ENCODE measurements at regions not wholly inside any gene's neighbourhood (a gene's known extent, or its start where the extent isn't known, plus 50 kb on each side); places are given as distances from the start of the nearest gene placed in this dataset.
"Not testable (repeated sequence)": the region's sequence is repeated elsewhere in the genome, so short reads cannot be mapped to it uniquely, and the experiment has no call there.

DNA sequence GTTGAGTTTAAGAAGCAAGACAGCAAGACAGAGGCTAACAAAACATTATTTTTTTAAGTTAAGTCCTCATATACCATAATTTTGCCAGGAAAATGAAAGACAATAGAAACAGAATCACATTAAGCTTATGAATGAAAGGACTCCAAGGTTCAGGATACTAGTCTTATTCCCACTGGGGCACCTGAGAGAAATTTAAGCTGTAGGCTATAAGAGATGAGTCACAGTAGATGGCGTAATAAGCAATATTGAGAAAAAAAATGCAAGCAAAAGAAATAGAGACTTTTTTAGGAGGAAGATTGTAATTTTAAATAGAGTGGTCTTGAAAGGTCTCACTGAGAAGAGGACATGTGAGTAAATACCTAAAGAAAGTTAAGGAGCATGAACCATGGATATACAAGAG, 57.1 kb upstream of the KIF2B start:
- Histone ChIP-seq H3K4me1 (ENCODE audit: control insufficient read depth, insufficient read depth, low read length) (no peaks in the 10 kb centered on the region), H3K9ac (ENCODE audit: low read length) (no peak overlapping the region), H3K27me3 (replicated peaks; ENCODE audit: control insufficient read depth, insufficient read depth, low read length) (no peaks in the 10 kb centered on the region), H3K4me3 (ENCODE audit: low read length) (no peak overlapping the region), H3K9me3 (ENCODE audit: control insufficient read depth, low read length) (no peaks in the 10 kb centered on the region), H3K36me3 (ENCODE audit: control insufficient read depth, insufficient read depth, low read length, severe bottlenecking) (no peaks in the 10 kb centered on the region)
- no peak for DNase-seq (ENCODE audit: low read depth)

- DNase-seq (ENCODE audit: low read depth), result no peak
- no peaks in the 10 kb centered on the region for H3K4me1 ChIP-seq (ENCODE audit: control insufficient read depth, insufficient read depth, low read length)
- no peaks in the 10 kb centered on the region for H3K36me3 ChIP-seq (ENCODE audit: control insufficient read depth, insufficient read depth, low read length, severe bottlenecking)
- no peak overlapping the region for H3K9ac ChIP-seq (ENCODE audit: low read length)
- H3K27me3 ChIP-seq (replicated peaks; ENCODE audit: control insufficient read depth, insufficient read depth, low read length), result no peaks in the 10 kb centered on the region
- H3K4me3 ChIP-seq (ENCODE audit: low read length), result no peak overlapping the region
- H3K9me3 ChIP-seq (ENCODE audit: control insufficient read depth, low read length), result no peaks in the 10 kb centered on the region
Observed at GRCh38 chr17:53765129-53765528, 57.6 kb upstream of the KIF2B start.

GRCh38 chr17:53757559-53757958, 65.2 kb upstream of the KIF2B start:
- Histone ChIP-seq H3K9ac (ENCODE audit: low read length) (no peak overlapping the region), H3K27me3 (replicated peaks; ENCODE audit: control insufficient read depth, insufficient read depth, low read length) (no peaks in the 10 kb centered on the region), H3K9me3 (ENCODE audit: control insufficient read depth, low read length) (peaks cover 3% of the 10 kb centered on the region), H3K4me3 (ENCODE audit: low read length) (no peak overlapping the region), H3K36me3 (ENCODE audit: control insufficient read depth, insufficient read depth, low read length, severe bottlenecking) (no peaks in the 10 kb centered on the region), H3K4me1 (ENCODE audit: control insufficient read depth, insufficient read depth, low read length) (no peaks in the 10 kb centered on the region)
- DNase-seq (ENCODE audit: low read depth), result no peak

DNA sequence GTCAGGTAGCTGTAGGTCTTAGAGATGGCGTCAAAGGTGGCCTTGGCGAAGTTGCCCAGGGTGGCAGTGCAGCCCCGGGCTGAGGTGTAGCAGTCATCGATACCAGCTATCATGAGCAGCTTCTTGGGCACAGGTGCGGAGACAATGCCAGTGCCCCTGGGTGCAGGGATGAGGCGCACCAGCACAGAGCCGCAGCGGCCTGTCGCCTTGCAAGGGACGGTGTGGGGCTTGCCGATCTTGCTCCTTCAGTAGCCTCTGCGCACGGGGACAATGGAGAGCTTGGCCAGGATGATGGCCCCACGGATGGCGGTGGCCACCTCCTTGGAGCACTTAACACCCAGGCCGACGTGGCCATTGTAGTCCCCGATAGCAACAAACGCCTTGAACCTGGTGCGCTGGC, 65.6 kb upstream of the KIF2B start:
- not testable (repeated sequence) for H3K9ac ChIP-seq (ENCODE audit: low read length); H3K4me3 ChIP-seq (ENCODE audit: low read length); H3K4me1 ChIP-seq (ENCODE audit: control insufficient read depth, insufficient read depth, low read length); DNase-seq (ENCODE audit: low read depth); H3K36me3 ChIP-seq (ENCODE audit: control insufficient read depth, insufficient read depth, low read length, severe bottlenecking); H3K9me3 ChIP-seq (ENCODE audit: control insufficient read depth, low read length); H3K27me3 ChIP-seq (replicated peaks; ENCODE audit: control insufficient read depth, insufficient read depth, low read length)

DNA sequence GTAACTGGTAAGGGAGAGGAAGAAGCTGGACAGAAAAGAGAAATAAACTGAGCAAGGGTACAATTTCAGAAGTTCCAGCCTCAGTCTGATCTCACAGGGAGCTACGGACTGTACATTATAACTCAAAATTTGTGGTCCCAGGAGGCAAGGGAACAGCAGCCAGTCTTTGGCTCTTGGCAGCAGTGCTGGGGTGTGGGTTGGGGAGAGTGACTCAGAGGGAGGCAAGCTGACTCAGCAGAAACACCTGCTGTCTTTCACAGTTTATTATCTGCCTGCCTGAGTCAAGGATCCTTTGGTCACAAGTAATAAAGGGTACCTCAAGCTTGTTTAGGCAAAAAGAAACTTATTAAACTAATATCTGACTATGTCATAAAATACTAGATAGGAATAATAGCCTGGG, 73.5 kb upstream of the KIF2B start:
- Histone ChIP-seq H3K9me3 (ENCODE audit: control insufficient read depth, low read length) (peaks cover 2% of the 10 kb centered on the region), H3K4me3 (ENCODE audit: low read length) (no peak overlapping the region), H3K36me3 (ENCODE audit: control insufficient read depth, insufficient read depth, low read length, severe bottlenecking) (no peaks in the 10 kb centered on the region), H3K9ac (ENCODE audit: low read length) (no peak overlapping the region), H3K27me3 (replicated peaks; ENCODE audit: control insufficient read depth, insufficient read depth, low read length) (no peaks in the 10 kb centered on the region), H3K4me1 (ENCODE audit: control insufficient read depth, insufficient read depth, low read length) (no peaks in the 10 kb centered on the region)
- no peak for DNase-seq (ENCODE audit: low read depth)

DNA sequence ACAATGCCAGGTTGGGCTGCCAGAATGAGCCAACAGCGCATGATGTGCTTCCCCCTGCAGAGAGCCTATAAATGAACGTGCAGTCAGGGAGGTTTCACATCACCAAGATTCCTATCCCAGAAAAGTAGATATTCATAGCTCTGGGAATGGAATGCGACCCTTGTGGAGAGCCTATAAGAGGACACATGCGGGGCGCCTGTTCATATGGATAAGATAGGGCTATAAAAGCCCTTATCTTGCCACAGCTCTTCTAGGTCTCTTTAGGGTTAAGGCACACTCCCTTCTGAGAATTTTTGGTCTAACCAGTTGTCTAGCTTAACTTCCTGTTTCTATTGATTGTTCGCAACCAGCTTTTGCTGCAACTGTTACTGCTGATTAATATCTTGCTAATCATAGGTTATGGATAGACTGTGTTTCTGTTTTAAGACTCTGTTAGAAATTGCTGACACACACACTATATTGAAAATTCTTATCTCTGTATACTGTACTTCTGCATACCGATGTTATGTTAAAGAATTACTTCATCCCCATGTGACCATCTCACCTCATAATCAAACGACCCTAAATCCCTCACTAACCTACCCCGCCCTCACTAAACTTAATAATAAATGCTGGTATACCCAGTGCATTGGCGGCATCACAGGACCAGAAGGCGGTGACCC, 74.4 kb upstream of the KIF2B start:
- not testable (repeated sequence) for DNase-seq (ENCODE audit: low read depth); H3K27me3 ChIP-seq (replicated peaks; ENCODE audit: control insufficient read depth, insufficient read depth, low read length); H3K36me3 ChIP-seq (ENCODE audit: control insufficient read depth, insufficient read depth, low read length, severe bottlenecking); H3K9me3 ChIP-seq (ENCODE audit: control insufficient read depth, low read length); H3K9ac ChIP-seq (ENCODE audit: low read length); H3K4me1 ChIP-seq (ENCODE audit: control insufficient read depth, insufficient read depth, low read length); H3K4me3 ChIP-seq (ENCODE audit: low read length)

- Histone ChIP-seq H3K4me1 (ENCODE audit: control insufficient read depth, insufficient read depth, low read length) (no peaks in the 10 kb centered on the region), H3K9ac (ENCODE audit: low read length) (no peak overlapping the region), H3K4me3 (ENCODE audit: low read length) (no peak overlapping the region), H3K9me3 (ENCODE audit: control insufficient read depth, low read length) (no peaks in the 10 kb centered on the region), H3K36me3 (ENCODE audit: control insufficient read depth, insufficient read depth, low read length, severe bottlenecking) (no peaks in the 10 kb centered on the region), H3K27me3 (replicated peaks; ENCODE audit: control insufficient read depth, insufficient read depth, low read length) (no peaks in the 10 kb centered on the region)
- DNase-seq (ENCODE audit: low read depth), result no peak
Observed at GRCh38 chr17:53740312-53740711, 82.4 kb upstream of the KIF2B start.

DNA sequence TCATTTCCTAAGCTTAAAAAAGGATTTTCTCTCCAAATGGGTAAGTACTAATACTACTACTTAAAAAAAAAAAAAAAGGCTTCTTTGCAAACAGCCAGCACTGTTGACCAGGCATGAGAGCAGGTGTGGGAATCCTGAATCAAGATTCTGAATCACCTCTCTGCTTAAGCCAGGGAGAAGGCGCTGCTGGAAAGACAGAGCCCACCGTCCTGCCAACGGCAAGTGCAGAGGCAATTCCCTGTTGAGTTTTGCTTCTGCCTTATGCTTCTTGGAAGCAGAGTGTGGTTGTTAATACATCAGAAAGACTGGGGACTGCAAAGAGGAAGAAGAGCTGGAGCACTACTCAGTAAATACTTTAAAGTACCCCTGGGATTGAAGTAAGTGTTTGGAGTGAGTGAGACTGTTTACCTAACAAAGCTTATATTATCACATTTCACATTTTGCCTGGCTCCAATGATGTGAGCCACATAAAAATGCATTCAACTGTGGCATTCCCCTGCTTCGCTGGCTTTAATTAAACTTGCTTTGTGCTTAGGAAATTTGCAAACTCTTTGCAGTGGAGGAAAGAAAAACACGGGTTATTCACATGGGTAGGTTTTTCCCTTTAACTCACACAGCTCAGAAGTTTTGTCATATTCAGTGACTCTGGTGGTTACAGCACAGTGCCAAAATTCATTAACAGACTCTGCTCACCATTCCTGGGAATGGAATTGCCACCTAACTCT, 86.0 kb upstream of the KIF2B start:
- Histone ChIP-seq H3K27me3 (replicated peaks; ENCODE audit: control insufficient read depth, insufficient read depth, low read length) (no peaks in the 10 kb centered on the region), H3K4me3 (ENCODE audit: low read length) (no peak overlapping the region), H3K9ac (ENCODE audit: low read length) (no peak overlapping the region), H3K36me3 (ENCODE audit: control insufficient read depth, insufficient read depth, low read length, severe bottlenecking) (no peaks in the 10 kb centered on the region), H3K9me3 (ENCODE audit: control insufficient read depth, low read length) (no peaks in the 10 kb centered on the region), H3K4me1 (ENCODE audit: control insufficient read depth, insufficient read depth, low read length) (no peaks in the 10 kb centered on the region)
- no peak for DNase-seq (ENCODE audit: low read depth)

GRCh38 chr17:53724726-53725125, 98.0 kb upstream of the KIF2B start:
- no peak overlapping the region for H3K4me3 ChIP-seq (ENCODE audit: low read length)

DNA sequence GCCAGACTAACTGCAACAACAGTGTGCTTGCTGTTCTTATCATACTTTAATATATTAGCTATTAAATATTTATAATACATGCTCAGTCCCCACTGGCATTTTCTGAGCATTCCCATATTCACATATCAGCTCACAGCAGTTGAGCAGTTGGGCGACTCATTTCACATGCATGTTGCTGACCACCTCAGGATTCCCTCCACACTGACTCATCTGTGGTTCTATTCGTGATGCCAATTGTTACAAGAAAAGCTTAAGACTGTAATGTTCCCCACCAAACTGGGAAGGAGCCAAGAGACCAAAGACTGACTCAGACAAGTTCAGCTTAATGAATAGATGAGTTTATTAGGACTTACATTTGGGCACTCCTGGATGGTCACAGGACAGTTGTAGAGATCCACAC, 100.3 kb upstream of the KIF2B start:
- Histone ChIP-seq H3K9me3 (ENCODE audit: control insufficient read depth, low read length) (peaks cover 4% of the 10 kb centered on the region), H3K4me3 (ENCODE audit: low read length) (no peak overlapping the region), H3K36me3 (ENCODE audit: control insufficient read depth, insufficient read depth, low read length, severe bottlenecking) (no peaks in the 10 kb centered on the region), H3K4me1 (ENCODE audit: control insufficient read depth, insufficient read depth, low read length) (peaks cover 10% of the 10 kb centered on the region), H3K27me3 (replicated peaks; ENCODE audit: control insufficient read depth, insufficient read depth, low read length) (no peaks in the 10 kb centered on the region), H3K9ac (ENCODE audit: low read length) (no peak overlapping the region)
- DNase-seq (ENCODE audit: low read depth), result peak; percentile 83

More at GRCh38 chr17:53724726-53725125, 98.0 kb upstream of the KIF2B start:
- H3K9ac ChIP-seq (ENCODE audit: low read length), result no peak overlapping the region
- no peaks in the 10 kb centered on the region for H3K36me3 ChIP-seq (ENCODE audit: control insufficient read depth, insufficient read depth, low read length, severe bottlenecking)
- no peak for DNase-seq (ENCODE audit: low read depth)
- no peaks in the 10 kb centered on the region for H3K27me3 ChIP-seq (replicated peaks; ENCODE audit: control insufficient read depth, insufficient read depth, low read length)
- peaks cover 10% of the 10 kb centered on the region for H3K4me1 ChIP-seq (ENCODE audit: control insufficient read depth, insufficient read depth, low read length)
- H3K9me3 ChIP-seq (ENCODE audit: control insufficient read depth, low read length), result no peaks in the 10 kb centered on the region

DNA sequence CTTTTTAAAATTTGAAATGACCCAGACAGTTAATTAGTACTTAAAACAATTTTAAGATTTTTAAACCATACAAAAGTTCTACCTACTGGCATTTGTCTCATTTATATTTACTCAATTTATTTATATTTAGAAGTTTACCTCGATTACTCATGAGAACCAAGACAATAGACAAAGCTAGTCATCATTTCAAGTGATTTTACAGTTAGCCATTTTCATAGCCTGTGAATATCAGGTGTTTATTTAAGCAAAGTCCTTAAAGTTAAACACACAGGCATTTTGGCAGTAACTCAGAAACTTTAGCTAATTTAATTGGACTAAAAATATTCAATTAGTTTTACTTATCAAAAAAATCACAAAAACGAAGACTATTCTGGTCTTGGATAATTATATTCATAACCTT, 101.6 kb upstream of the KIF2B start:
- Histone ChIP-seq H3K27me3 (replicated peaks; ENCODE audit: control insufficient read depth, insufficient read depth, low read length) (no peaks in the 10 kb centered on the region), H3K4me1 (ENCODE audit: control insufficient read depth, insufficient read depth, low read length) (peaks cover 10% of the 10 kb centered on the region), H3K9ac (ENCODE audit: low read length) (no peak overlapping the region), H3K36me3 (ENCODE audit: control insufficient read depth, insufficient read depth, low read length, severe bottlenecking) (no peaks in the 10 kb centered on the region), H3K9me3 (ENCODE audit: control insufficient read depth, low read length) (peaks cover 4% of the 10 kb centered on the region), H3K4me3 (ENCODE audit: low read length) (no peak overlapping the region)
- DNase-seq (ENCODE audit: low read depth), result peak; percentile 0

GRCh38 chr17:53719229-53719628, 103.5 kb upstream of the KIF2B start:
- no peak overlapping the region for H3K9ac ChIP-seq (ENCODE audit: low read length)
- DNase-seq (ENCODE audit: low read depth), result no peak
- peaks cover 4% of the 10 kb centered on the region for H3K9me3 ChIP-seq (ENCODE audit: control insufficient read depth, low read length)
- H3K27me3 ChIP-seq (replicated peaks; ENCODE audit: control insufficient read depth, insufficient read depth, low read length), result no peaks in the 10 kb centered on the region
- H3K4me3 ChIP-seq (ENCODE audit: low read length), result no peak overlapping the region
- H3K36me3 ChIP-seq (ENCODE audit: control insufficient read depth, insufficient read depth, low read length, severe bottlenecking), result no peaks in the 10 kb centered on the region
- peaks cover 10% of the 10 kb centered on the region for H3K4me1 ChIP-seq (ENCODE audit: control insufficient read depth, insufficient read depth, low read length)
